GM12891 (cell line): ENCODE measurements at regions not wholly inside any gene's neighbourhood (a gene's known extent, or its start where the extent isn't known, plus 50 kb on each side); places are given as distances from the start of the nearest gene placed in this dataset.

Experiments used
- DNase-seq: peaks from one replicate; pipeline ENCODE4 v3.0.0; 2011; ENCODE audit warnings: low spot score; ENCODE audit not compliant: insufficient read length
- FAIRE-seq: peaks from 2 replicates; lab custom pipeline; 2011; peaks lifted over from hg19 to GRCh38; lab: Jason Lieb, UNC
- PAX5 ChIP-seq: IDR thresholded peaks from 2 replicates; pipeline ENCODE4 v1.6.1; 2011; ENCODE audit warnings: low read length, moderate library complexity, mild to moderate bottlenecking; ENCODE audit not compliant: insufficient read depth, severe bottlenecking
- POLR2A ChIP-seq: IDR thresholded peaks from 2 replicates; pipeline ENCODE4 v1.6.1; 2011; ENCODE audit warnings: low read depth, low read length, control low read depth
- POLR2AphosphoS5 ChIP-seq: IDR thresholded peaks from 2 replicates; pipeline ENCODE4 v1.6.1; 2011; ENCODE audit warnings: low read depth, low read length, control low read depth
- POU2F2 ChIP-seq: IDR thresholded peaks from 2 replicates; pipeline ENCODE4 v1.6.1; 2011; ENCODE audit warnings: low read depth, mild to moderate bottlenecking, control low read depth, low read length, moderate library complexity
- SPI1 ChIP-seq: IDR thresholded peaks from 2 replicates; pipeline ENCODE4 v1.6.1; 2011; ENCODE audit warnings: low read depth, low read length, control low read depth
- TAF1 ChIP-seq: IDR thresholded peaks from 2 replicates; pipeline ENCODE4 v1.6.1; 2011; ENCODE audit warnings: low read depth, low read length, control low read depth

- DNase-seq (no peak), FAIRE-seq (no peak)
- TF ChIP-seq TAF1 (no peak), POU2F2 (no peak), POLR2A (no peak), POLR2AphosphoS5 (no peak), PAX5 (no peak), SPI1 (no peak)
Measured at GRCh38 chr4:58734030-58734674, 1624.0 kb upstream of the IGFBP7 start.

GRCh38 chr4:58732973-58733372 is 1622.8 kb upstream of the IGFBP7 start:
- TF ChIP-seq POU2F2 (no peak), SPI1 (no peak), POLR2A (no peak), TAF1 (no peak), PAX5 (no peak), POLR2AphosphoS5 (no peak)
- DNase-seq (no peak), FAIRE-seq (no peak)

- DNase-seq = no peak
- FAIRE-seq = no peak
- no peak for TF ChIP-seq POLR2AphosphoS5
- no peak for TF ChIP-seq PAX5
- no peak for TF ChIP-seq POLR2A
Measured at GRCh38 chr4:58723954-58724353, 1613.8 kb upstream of the IGFBP7 start.

- FAIRE-seq (no peak), DNase-seq (no peak)
- TF ChIP-seq POU2F2 (no peak), TAF1 (no peak), POLR2A (no peak)
Measured at GRCh38 chr4:58711039-58711438, 1600.9 kb upstream of the IGFBP7 start.

- TF ChIP-seq POU2F2 (no peak), SPI1 (no peak), TAF1 (no peak), POLR2A (no peak), PAX5 (no peak), POLR2AphosphoS5 (no peak)
- FAIRE-seq = no peak
Measured at GRCh38 chr4:58688568-58688967, 1578.4 kb upstream of the IGFBP7 start.

GRCh38 chr4:58679886-58680285 is 1569.7 kb upstream of the IGFBP7 start:
- no peak for DNase-seq
- no peak for TF ChIP-seq SPI1
- TF ChIP-seq TAF1 = no peak
- TF ChIP-seq POLR2AphosphoS5 = no peak
- no peak for TF ChIP-seq PAX5
- TF ChIP-seq POLR2A = no peak
- no peak for TF ChIP-seq POU2F2
- no peak for FAIRE-seq

More at GRCh38 chr4:58688568-58688967, 1578.4 kb upstream of the IGFBP7 start:
- DNase-seq = no peak

- DNase-seq (no peak), FAIRE-seq (no peak)
- TF ChIP-seq TAF1 (no peak), POLR2AphosphoS5 (no peak), POLR2A (no peak), SPI1 (no peak), POU2F2 (no peak), PAX5 (no peak)
Measured at GRCh38 chr4:58679051-58679450, 1568.9 kb upstream of the IGFBP7 start.

DNA sequence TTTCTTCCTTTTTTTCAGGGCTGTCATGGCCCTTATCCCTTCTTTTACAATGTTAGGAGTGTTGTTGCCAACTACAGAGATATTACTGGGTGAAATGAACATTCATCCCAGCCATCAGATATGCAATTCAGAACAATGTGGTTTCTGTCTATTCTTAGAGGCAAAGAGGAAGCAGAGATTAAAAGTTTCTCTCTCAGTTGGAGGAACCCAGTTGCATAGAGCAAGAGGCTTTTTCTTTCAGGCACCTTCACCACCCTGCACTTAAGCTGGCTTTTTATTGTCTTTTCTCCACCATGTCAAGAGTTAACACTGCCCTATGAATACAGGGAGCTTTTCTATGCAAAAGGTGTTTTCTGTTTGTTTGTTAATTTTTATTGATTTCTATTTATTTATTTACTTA is 1559.6 kb upstream of the IGFBP7 start:
- no peak for TF ChIP-seq TAF1
- TF ChIP-seq PAX5 = no peak
- no peak for TF ChIP-seq POLR2A
- TF ChIP-seq SPI1 = no peak
- no peak for FAIRE-seq
- no peak for DNase-seq

- TF ChIP-seq POU2F2 = no peak
- no peak for TF ChIP-seq TAF1
- no peak for TF ChIP-seq POLR2AphosphoS5
- no peak for TF ChIP-seq PAX5
- TF ChIP-seq SPI1 = no peak
- no peak for TF ChIP-seq POLR2A
- DNase-seq (no peak), FAIRE-seq (no peak)
Measured at GRCh38 chr4:58665649-58666048, 1555.5 kb upstream of the IGFBP7 start.

DNA sequence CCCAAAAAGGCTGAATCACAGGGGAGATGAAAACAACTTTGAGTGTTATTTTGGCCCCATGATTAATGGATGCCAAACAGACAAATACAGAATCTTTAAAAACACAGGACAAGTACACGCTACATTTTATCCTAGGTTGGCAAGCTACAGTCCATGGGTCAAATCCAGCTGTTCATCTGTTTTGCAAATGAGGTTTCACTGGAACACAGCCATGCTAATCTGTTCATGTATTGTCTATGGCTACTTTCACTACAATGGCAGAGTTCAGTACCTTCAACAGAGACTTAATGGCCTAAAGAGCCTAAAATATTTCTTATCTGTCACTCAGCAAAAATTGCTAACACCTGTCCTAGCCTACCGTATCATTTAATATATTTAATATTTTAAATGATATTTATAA is 1548.5 kb upstream of the IGFBP7 start:
- TF ChIP-seq PAX5 (no peak), POU2F2 (no peak), SPI1 (no peak), TAF1 (no peak)
- DNase-seq (no peak), FAIRE-seq (no peak)

DNA sequence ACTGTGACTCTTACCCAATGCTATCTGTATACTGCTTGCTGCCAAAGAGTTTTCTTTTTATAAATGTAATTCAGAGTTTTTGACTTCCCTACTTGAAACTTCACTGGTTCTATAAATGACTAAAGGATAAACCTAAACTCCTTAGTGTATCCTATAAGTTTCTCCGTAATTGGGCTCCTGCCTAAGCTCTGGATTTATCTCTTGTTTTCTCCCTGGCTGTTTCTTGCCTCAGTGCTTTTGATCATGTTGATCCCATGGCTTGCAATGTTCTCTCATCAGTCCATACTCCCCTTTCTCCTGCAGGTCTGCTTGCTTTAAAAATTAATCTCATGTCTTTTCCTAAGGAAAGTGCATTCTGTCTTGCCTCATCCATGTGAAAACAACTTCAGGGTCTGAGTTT is 1543.1 kb upstream of the IGFBP7 start:
- no peak for DNase-seq
- no peak for FAIRE-seq

More for the DNA sequence above, 1543.1 kb upstream of the IGFBP7 start:
- TF ChIP-seq POU2F2 = no peak
- TF ChIP-seq SPI1 = no peak
- TF ChIP-seq PAX5 = no peak
- TF ChIP-seq POLR2AphosphoS5 = no peak
- no peak for TF ChIP-seq POLR2A
- TF ChIP-seq TAF1 = no peak
